Stimulated activated CD4-positive, alpha-beta T cell treated with anti-CD3 and anti-CD28 coated beads, Interleukin-2, amount 100 ng/mL, for 48 hours (primary cell): ENCODE measurements at regions not wholly inside any gene's neighbourhood (a gene's known extent, or its start where the extent isn't known, plus 50 kb on each side); places are given as distances from the start of the nearest gene placed in this dataset.

Source experiments
- DNase-seq, 2 donors: peaks; one replicate each; pipeline ENCODE4 v3.0.0-alpha.2; 2020

DNA sequence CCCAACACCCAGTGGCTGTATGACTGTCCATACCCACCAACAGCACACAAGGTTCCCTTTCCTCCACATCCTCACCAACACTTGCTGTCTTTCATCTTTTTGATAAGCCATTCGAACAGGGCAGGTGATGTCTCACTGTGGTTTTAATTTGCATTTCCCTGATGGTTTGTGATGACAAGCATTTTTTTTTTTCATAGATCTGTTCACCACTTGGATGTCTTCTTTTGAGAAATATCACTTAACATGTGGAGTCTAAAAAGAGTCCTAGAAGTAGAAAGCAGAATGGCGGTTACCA lies 198.1 kb upstream of the DIO3 start:
- DNase-seq, result no peak

GRCh38 chr14:101363880-101364391 lies 197.4 kb upstream of the DIO3 start:
- DNase-seq, result no peak

DNA sequence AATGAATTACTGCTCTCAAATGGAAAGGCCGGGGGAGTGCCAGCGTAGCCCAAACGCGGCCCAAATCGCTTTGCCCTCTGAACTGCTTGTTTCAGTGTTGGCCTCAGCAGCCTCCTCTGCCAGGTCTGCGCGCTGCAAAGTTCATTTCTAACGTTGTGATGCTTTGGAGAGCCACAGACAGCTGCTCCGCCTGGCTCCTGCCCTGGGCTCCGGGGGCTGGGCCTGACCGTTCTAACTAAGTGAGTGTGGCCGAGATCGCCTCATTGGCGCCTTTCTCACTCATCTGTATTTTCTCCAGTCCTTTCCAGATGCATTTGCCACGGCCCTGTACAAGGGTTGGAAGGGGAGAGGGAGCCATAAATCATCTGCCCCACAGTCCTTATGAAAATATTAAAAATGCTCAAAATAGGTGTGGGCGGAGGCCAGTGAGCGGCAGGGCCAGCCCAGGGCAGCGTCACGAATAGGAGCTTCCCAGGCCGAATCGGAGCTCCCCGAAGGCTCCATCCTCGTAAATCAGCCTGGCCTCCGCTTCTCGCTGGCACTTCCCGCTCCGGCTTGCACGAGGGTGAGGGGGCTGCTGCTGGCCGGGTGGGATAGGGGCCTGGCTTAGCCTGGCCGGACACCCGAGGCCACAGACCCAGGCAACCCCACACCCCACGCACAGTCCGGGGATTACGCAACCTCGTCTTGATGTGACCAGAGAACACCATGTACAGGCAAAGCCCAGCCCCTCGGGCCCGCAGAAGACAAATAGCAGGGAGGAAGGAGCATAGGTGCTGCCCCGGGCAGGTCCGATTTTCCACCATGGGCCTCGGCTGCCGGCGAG lies 196.6 kb upstream of the DIO3 start:
- no peak for DNase-seq

DNA sequence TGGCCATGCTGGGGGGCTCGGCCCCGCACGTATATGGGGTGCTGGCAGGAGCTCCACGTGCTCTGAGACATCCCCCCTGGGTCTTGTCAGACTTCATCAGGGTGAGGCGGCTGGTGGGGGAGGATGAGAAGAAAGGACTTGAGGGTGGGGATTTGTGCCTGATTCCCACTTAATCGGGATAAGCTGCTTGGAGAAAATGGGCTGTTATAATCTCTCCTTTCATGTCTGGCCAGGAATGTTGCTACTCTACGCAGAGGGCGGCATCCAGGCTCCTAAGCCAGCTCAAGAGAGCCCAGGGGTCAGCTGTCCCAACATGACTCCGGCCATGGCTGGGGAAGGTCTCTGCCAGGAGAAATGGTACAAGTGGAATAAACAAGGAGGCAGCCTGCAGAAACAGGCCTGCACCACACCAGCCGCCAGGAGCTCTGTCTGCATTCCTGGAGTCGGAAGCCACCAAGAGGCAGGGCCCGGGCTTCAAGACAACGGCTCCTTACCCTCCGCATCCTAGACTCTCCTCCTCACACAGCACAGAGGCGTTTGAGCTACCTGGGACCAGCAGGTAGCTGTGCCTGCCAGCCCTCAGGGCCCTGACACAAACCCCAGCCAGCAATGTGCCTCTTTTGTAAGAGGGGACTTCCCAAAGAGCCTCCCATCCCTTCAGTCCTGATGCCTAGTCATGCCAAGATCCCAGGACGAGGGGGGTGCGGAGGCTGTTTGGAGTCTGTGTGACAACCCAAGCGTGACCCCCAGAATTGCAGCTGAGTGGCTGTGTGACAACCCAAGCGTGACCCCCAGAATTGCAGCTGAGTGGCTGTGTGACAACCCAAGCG lies 195.8 kb upstream of the DIO3 start:
- no peak for DNase-seq

- DNase-seq, result no peak
These were observed 193.7 kb upstream of the DIO3 start for GRCh38 chr14:101367421-101368261.

DNA sequence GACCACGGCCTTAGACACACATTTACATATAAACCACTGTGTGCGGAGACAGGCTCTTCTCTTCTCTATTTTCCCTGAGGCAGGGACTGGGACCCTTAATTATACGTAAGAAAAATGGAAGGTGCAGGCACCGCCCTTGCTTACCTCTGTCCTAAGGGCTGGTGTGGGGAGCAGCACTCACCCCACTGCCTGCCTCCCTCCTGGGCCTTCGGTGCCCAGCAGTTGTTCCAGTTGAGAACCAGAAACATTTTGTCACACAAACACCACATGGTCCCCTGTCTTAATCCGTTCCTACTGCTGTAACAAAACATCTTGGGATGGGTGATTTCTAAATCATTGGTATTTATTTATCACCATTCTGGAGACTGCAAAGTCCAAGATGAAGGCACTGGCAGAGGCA lies 192.7 kb upstream of the DIO3 start:
- DNase-seq, result no peak

- DNase-seq, result no peak
These were observed 191.9 kb upstream of the DIO3 start for GRCh38 chr14:101369194-101369915.

DNA sequence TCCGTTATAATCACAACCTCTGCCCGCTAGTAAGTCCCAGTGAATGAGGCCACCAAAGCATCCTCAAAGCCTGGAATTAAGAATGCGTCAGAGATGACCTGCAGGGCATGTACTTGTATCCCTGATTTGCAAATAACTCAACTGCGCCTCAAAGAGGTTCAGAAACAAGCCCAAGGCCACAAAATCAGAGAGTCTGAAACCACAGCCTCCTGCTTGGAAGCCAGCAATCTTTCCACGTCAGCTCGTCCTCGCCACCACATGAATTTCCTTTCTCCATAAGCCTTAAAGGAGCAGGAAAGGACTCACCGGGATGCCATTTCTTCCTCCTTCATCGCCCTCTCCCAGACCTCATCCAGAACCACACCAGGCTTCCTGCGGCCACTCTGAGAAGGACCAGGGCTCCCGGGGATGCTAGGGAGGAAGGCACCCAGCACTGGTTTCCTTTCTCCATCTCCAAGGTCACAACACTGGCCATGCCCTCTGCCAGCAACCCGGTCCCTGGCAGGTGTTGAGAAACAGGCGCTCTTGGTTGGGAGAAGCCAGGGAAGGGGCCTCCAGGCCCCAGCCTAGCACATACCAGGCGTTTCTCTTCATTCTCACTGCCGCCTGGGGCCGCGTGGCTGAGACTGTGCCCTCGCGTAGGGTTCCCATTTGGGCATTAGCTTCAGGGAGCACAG lies 191.2 kb upstream of the DIO3 start:
- no peak for DNase-seq

DNA sequence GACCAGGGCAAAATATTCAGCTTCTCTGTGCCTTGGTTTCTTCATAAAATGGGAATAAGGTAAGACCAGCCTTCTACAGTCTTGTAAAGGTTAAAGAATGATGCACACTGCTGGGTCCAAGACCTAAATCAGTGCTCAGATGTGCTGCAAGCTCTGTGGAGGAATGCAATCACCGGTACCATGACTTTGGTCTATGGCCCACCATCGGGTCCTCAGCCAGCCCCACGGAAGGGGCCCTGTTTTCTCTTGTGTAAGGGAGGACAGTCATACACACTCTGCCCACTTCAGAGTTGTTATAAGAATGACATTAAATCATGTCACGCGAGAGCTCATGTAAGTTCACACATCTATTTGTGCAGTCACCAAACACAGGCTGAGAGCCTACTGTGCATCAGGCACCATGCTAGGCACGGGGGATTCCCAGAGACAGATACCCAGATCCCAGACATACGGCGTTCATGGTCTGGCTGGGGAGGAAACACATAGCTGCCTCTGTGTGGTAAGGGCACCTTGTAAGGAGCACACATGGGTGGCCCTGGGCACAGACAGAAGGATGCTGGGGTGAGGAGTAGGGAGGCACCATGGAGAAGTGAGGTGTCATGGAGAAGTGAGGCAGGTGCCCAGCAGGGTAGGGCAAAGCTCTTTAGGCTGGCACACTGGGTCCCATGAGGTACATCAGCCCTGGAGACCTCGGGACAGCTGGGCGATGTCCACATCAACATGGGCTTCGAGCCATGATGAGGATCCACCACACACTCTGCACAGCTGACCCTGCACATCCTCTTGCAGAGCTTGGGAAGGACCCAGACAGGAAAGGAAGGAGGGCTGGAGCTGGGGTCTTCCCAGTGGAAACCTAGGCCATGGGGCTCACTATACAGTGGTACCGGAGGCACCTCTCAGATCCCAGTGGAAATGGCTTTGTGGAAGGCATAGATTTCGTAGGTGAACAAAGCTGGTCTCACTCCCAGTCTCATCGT lies 190.4 kb upstream of the DIO3 start:
- DNase-seq, result no peak

DNA sequence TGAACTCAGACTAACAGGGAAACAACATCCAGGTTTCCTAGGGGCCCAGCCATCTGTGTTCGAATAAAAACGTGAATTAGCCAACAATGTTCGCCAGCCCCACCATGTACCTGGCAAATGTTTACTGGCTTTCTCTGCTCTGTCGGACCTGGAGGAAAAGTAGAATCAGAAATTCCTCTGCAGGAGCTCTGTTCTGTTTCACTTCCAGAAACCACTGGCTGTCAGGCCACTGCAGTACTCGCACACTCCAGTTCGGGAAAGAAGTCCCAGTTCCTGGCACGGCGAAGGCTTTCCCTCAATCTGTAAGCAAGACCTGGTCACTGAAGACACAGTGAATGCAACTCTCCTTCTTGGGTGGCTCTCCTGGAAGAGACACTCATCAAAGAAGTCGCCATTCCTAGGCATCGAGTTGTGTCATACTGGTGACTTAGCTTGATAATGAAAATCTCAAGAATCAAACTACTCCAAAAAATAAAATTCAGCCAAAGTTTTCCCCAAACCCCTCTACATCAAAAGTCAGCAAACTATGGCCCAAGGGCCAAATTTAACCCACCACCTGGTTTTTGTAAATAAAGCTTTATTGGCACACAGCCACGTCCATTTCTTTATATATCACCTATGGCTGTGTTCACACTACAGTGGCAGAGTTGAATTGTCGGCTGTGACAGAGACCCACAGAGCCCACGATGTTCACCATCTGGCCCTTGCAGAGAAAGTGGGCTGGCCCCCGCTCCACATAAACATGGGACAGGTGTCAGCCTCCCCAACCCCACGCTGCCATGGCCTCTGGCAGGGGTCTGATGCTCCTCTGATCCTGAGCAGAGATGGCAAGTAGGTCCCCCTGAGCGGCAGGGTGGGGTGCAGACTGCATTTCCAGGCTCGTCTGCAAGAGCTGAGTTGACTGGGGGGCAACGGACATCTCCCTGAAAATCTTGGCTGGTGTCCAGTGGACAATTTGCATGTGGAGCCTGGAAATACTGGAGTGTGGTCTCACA lies 189.2 kb upstream of the DIO3 start:
- DNase-seq, result no peak

GRCh38 chr14:101372894-101373620 lies 188.2 kb upstream of the DIO3 start:
- DNase-seq, result no peak

DNA sequence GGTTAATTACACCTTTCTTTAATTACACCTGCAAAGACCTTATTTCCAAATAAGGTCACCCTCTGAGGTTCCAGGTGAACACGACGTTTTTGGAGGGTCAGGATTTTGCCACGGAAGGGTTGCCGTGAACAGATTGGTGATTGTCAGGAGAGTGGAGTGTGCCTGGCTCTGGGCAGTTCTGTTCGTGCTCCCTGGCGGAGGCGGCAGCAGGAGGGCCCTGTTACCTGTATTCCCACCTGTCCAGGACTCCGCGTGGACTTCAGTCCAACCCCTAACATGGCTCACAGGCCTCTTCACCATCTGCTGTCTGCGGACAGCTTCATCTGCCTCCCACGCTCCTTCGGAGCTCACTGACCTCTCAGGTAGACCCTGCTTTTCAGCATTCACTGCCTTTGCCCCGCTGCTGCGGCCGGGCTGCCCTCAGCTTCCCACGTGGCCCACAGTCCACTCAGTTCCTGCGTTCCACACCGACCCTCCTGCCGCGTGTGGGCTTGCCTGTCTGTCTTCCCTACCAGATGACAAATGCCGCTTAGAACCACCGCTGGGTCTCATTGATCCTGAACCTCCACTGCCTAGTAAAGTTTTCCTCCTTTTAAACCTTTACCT lies 187.5 kb upstream of the DIO3 start:
- no peak for DNase-seq

DNA sequence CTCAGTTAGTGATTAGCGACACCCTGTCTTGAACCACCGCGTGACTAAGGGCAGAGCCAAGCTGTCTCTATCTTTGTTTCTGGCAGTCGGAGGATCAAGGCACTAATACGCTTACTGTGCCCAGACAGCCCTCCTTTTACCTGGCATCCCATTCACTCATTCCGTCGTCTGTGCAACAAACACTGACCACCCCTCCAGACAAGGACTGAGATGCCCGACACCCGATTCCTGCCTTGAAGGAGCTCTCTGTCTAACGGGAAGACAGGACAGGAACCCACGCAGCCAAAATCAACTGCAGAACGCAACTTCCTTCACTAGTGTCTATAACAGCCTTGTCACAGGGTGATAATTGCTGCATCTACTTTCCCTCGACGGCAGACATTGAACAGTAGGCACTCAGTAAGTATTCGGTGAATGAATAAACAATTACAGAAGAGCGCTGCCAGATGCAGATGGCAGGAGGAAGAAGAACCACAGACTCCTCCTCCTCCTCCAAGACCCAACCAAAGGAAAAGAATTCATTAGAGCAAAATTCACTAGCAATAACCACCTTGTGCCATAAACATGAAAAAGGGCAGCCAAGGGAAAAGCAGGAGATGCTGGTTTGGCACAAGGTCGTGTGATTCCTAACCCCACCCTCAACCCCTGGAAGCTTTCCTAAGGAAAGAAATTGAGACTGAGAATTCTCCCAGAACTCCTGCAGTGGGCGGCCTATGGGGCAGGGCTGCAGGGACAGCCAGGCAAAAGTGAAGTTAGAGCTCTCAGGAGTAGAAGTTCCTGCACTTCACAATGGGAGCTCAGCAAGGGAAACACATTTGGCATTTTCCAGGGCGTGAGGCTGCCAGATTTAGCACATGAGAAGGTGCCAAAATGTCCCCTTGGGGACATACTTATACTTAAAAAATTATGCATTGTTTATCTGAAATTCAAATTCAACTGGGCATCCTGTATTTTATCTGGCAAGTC lies 186.6 kb upstream of the DIO3 start:
- DNase-seq, result no peak

- DNase-seq, result no peak
These were observed 184.2 kb upstream of the DIO3 start for GRCh38 chr14:101377069-101377468.

DNA sequence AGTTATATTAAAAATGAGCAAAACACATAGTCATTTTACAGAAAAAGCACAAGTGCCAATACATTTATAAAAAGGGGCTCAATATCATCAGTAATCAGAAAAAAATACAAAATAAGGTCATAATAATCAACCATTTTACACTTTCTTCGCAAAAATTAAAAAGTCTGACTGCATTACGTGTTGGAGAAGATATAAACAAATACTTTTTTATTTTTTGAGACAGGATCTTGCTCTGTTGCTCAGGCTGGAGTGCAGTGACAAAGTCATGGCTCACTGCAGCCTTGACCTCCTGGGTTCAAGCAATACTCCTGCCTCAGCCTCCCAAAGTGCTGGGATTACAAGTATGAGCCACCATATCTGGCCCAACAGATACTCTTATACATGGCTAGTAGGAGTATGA lies 181.5 kb upstream of the DIO3 start:
- DNase-seq, result no peak

GRCh38 chr14:101380512-101380911 lies 180.8 kb upstream of the DIO3 start:
- DNase-seq, result no peak

DNA sequence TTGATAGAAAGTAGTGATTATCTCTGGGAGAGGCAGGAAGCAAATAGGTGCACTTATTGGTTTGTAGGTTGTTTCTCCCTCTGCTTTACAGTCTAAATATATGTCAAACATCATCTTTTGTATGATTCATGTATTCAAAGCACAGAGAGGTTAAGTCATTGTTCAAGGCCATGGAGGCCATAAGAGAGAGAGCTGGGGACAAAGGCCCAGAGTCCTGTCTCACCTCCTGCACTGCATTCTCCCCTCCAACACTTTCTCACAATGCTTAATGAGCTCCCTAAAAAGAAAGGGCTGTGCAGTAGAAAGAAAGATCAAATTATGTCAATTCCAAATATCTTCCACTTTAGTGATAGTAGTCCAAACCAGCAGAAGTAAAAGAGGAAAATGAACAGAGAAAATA lies 180.4 kb upstream of the DIO3 start:
- DNase-seq, result no peak
